RWPE2 (cell line): ENCODE measurements at regions not wholly inside any gene's neighbourhood (a gene's known extent, or its start where the extent isn't known, plus 50 kb on each side); places are given as distances from the start of the nearest gene placed in this dataset.
"Not testable (repeated sequence)": the region's sequence is repeated elsewhere in the genome, so short reads cannot be mapped to it uniquely, and the experiment has no call there.

Experiments used
- ATAC-seq: fragments of 200-7000 bp; cut with Tn5 transposase; 3 replicates; pipeline ENCODE4 v1.9.1; 2021; ENCODE audit warnings: low read depth
- DNase-seq: peaks from one replicate; pipeline ENCODE4 v3.0.0-alpha.2; 2020; ENCODE audit warnings: low spot score
- H3K27ac ChIP-seq: fragments of 450-650 bp; 2 replicates; pipeline ENCODE4 v1.5.1; 2017; ENCODE audit warnings: mild to moderate bottlenecking; ENCODE audit not compliant: poor library complexity, severe bottlenecking
- H3K27me3 ChIP-seq: fragments of 250-450 bp; sonication (Bioruptor Pico); 2 replicates; pipeline ENCODE4 v1.5.1; 2021; ENCODE audit warnings: mild to moderate bottlenecking, moderate library complexity; ENCODE audit not compliant: insufficient read depth, poor library complexity, severe bottlenecking
- H3K36me3 ChIP-seq: fragments of 250-450 bp; sonication (Bioruptor Pico); 2 replicates; pipeline ENCODE4 v1.5.1; 2020; ENCODE audit warnings: low read depth, mild to moderate bottlenecking, moderate library complexity
- H3K4me1 ChIP-seq: fragments of 250-450 bp; sonication (Bioruptor Pico); 2 replicates; pipeline ENCODE4 v1.5.1; 2021; ENCODE audit warnings: mild to moderate bottlenecking, moderate library complexity; ENCODE audit not compliant: insufficient read depth, poor library complexity, severe bottlenecking
- H3K4me3 ChIP-seq: fragments of 250-450 bp; sonication (Bioruptor Pico); 2 replicates; pipeline ENCODE4 v1.5.1; 2021; ENCODE audit warnings: mild to moderate bottlenecking, moderate library complexity; ENCODE audit not compliant: severe bottlenecking
- H3K9me3 ChIP-seq: fragments of 250-450 bp; sonication (Bioruptor Pico); 2 replicates; pipeline ENCODE4 v1.5.1; 2021; ENCODE audit warnings: mild to moderate bottlenecking, moderate library complexity; ENCODE audit not compliant: severe bottlenecking
- CTCF ChIP-seq: fragments of 450-650 bp; IDR thresholded peaks from one replicate; pipeline ENCODE4 v1.5.1; 2017; ENCODE audit warnings: mild to moderate bottlenecking, moderate library complexity; ENCODE audit not compliant: poor library complexity, severe bottlenecking

GRCh38 chr3:22392859-22393258, 641.8 kb upstream of the ZNF385D start:
- H3K27me3 ChIP-seq: no peaks in the 10 kb centered on the region
- DNase-seq (no peak), ATAC-seq (no peak)
- no peaks in the 10 kb centered on the region for H3K4me1 ChIP-seq
- no peak overlapping the region for H3K4me3 ChIP-seq
- H3K27ac ChIP-seq: no peak overlapping the region
- TF ChIP-seq CTCF: no peak
- no peaks in the 10 kb centered on the region for H3K36me3 ChIP-seq
- no peaks in the 10 kb centered on the region for H3K9me3 ChIP-seq

GRCh38 chr3:22399566-22399965, 648.6 kb upstream of the ZNF385D start:
- H3K4me1 ChIP-seq: no peaks in the 10 kb centered on the region
- H3K9me3 ChIP-seq: no peaks in the 10 kb centered on the region
- no peak for TF ChIP-seq CTCF
- no peaks in the 10 kb centered on the region for H3K27me3 ChIP-seq
- ATAC-seq (no peak), DNase-seq (no peak)
- H3K27ac ChIP-seq: no peak overlapping the region
- H3K4me3 ChIP-seq: no peak overlapping the region
- no peaks in the 10 kb centered on the region for H3K36me3 ChIP-seq

DNA sequence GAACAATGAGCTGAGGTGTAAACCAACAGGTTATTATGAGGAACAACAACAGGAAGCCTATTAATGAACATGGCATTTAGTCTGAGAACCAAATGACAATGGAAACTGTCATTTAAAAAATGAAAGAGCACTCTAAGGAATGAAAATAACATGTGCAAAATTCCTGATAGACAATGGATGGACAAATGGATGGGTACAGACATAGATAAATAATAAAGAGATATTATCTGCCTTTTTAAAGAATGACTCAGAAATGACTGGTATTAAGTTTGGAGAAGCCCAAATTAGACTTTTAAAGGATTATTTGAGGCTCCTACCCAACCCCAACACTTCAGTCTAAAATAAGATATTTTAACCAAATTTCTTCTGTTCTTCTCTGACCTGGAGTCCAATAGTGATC, 650.5 kb upstream of the ZNF385D start:
- no peak for ATAC-seq
- no peak for DNase-seq
- TF ChIP-seq CTCF: no peak

DNA sequence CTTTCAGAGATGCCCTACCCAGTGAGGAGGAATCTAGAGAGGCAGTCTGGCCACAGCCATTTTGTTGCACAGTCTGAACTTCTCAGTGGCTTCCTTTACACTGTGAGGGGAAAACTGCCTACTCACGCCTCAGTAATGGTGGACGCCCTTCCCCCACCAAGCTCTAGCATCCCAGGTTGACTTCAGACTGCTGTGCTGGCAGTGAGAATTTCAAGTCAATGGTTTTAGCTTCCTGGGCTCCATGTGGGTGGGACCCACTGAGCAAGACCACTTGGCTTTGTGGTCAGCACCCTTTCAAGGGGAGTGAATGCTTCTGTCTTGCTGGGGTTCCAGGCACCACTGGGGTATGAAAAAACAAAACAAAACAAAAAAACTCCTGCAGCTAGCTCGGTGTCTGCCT, 663.2 kb upstream of the ZNF385D start:
- H3K4me1 ChIP-seq: no peaks in the 10 kb centered on the region
- H3K36me3 ChIP-seq: no peaks in the 10 kb centered on the region
- DNase-seq (no peak), ATAC-seq (no peak)
- TF ChIP-seq CTCF: no peak
- no peak overlapping the region for H3K4me3 ChIP-seq
- H3K27me3 ChIP-seq: no peaks in the 10 kb centered on the region
- H3K9me3 ChIP-seq: no peaks in the 10 kb centered on the region
- H3K27ac ChIP-seq: no peak overlapping the region

More for the DNA sequence above, 650.5 kb upstream of the ZNF385D start:
- Histone ChIP-seq H3K27ac (no peak overlapping the region), H3K4me3 (no peak overlapping the region), H3K9me3 (no peaks in the 10 kb centered on the region), H3K27me3 (no peaks in the 10 kb centered on the region), H3K36me3 (no peaks in the 10 kb centered on the region), H3K4me1 (no peaks in the 10 kb centered on the region)

- not testable (repeated sequence) for DNase-seq, H3K4me1 ChIP-seq, H3K36me3 ChIP-seq, ATAC-seq, H3K27ac ChIP-seq, H3K4me3 ChIP-seq, H3K9me3 ChIP-seq, H3K27me3 ChIP-seq
Observed at GRCh38 chr3:22416838-22417446, 665.9 kb upstream of the ZNF385D start.
